Astrocyte of the spinal cord (primary cell): ENCODE measurements at regions not wholly inside any gene's neighbourhood (a gene's known extent, or its start where the extent isn't known, plus 50 kb on each side); places are given as distances from the start of the nearest gene placed in this dataset.
"Not testable (repeated sequence)": the region's sequence is repeated elsewhere in the genome, so short reads cannot be mapped to it uniquely, and the experiment has no call there.

Source experiments
- DNase-seq: peaks from one replicate; pipeline ENCODE4 v3.0.0; 2011; ENCODE audit warnings: low read depth, low spot score
- H3K4me3 ChIP-seq: 2 replicates; pipeline ENCODE4 v1.5.1; 2011; ENCODE audit warnings: low read depth, mild to moderate bottlenecking, low read length, moderate library complexity
- CTCF ChIP-seq: IDR thresholded peaks from 2 replicates; pipeline ENCODE4 v1.5.1; 2012; ENCODE audit warnings: low read depth, mild to moderate bottlenecking, low read length, inconsistent platforms
- in situ Hi-C: cut with HindIII; loops from 2 replicates; pipeline ENCODE4 v1.10.0; 2017; ENCODE audit warnings: low sequenced_read_pairs

- DNase-seq, result no peak
- in situ Hi-C loops, result no loop called here
- H3K4me3 ChIP-seq, result no peak overlapping the region
- no peak for TF ChIP-seq CTCF
Observed at GRCh38 chr12:71282925-71283324, 125.1 kb upstream of the TSPAN8 start.

GRCh38 chr12:71282020-71282419, 124.2 kb upstream of the TSPAN8 start:
- no peak for TF ChIP-seq CTCF
- H3K4me3 ChIP-seq, result no peak overlapping the region
- DNase-seq, result no peak
- in situ Hi-C loops, result no loop called here

GRCh38 chr12:71281425-71281824, 123.6 kb upstream of the TSPAN8 start:
- no peak overlapping the region for H3K4me3 ChIP-seq
- DNase-seq, result no peak
- in situ Hi-C loops, result no loop called here
- TF ChIP-seq CTCF, result no peak

GRCh38 chr12:71277866-71278265, 120.1 kb upstream of the TSPAN8 start:
- TF ChIP-seq CTCF, result no peak
- no peak for DNase-seq
- H3K4me3 ChIP-seq, result no peak overlapping the region
- in situ Hi-C loops, result no loop called here

GRCh38 chr12:71276541-71276940, 118.7 kb upstream of the TSPAN8 start:
- no peak for TF ChIP-seq CTCF
- in situ Hi-C loops, result no loop called here
- DNase-seq, result no peak

GRCh38 chr12:71270794-71271193, 113.0 kb upstream of the TSPAN8 start:
- in situ Hi-C loops, DNase-seq, H3K4me3 ChIP-seq: not testable (repeated sequence)

More at GRCh38 chr12:71276541-71276940, 118.7 kb upstream of the TSPAN8 start:
- H3K4me3 ChIP-seq, result no peak overlapping the region

GRCh38 chr12:71270057-71270456, 112.3 kb upstream of the TSPAN8 start:
- DNase-seq, result no peak
- H3K4me3 ChIP-seq, result no peak overlapping the region
- in situ Hi-C loops, result no loop called here
- TF ChIP-seq CTCF, result no peak
